Cardiac fibroblast (primary cell): ENCODE measurements at regions not wholly inside any gene's neighbourhood (a gene's known extent, or its start where the extent isn't known, plus 50 kb on each side); places are given as distances from the start of the nearest gene placed in this dataset.

Experiments used
- DNase-seq, 2 donors: peaks; one replicate each; pipeline versions ENCODE4 v3.0.0 to v3.0.0-alpha.2; 2010; ENCODE audit warnings: low read depth in 2 of 2
- H3K4me3 ChIP-seq, 2 donors: replicated peaks in 1 of 2; 1 replicate in 1 of 2; 2 replicates in 1 of 2; pipeline ENCODE4 v1.5.1; 2011; ENCODE audit warnings: low read depth in 2 of 2, low read length in 2 of 2, mild to moderate bottlenecking in 2 of 2, moderate library complexity in 1 of 2
- CTCF ChIP-seq: IDR thresholded peaks from one replicate; pipeline ENCODE4 v1.5.1; 2011; ENCODE audit warnings: low read depth, mild to moderate bottlenecking, low read length, inconsistent platforms

- no peak for DNase-seq
- no peak for TF ChIP-seq CTCF
- H3K4me3 ChIP-seq, result no peak overlapping the region
These were observed 212.2 kb upstream of the GOLIM4 start for GRCh38 chr3:168307893-168308292.

- no peak for TF ChIP-seq CTCF
- no peak overlapping the region for H3K4me3 ChIP-seq
- no peak for DNase-seq
These were observed 199.3 kb upstream of the GOLIM4 start for GRCh38 chr3:168295027-168295426.

GRCh38 chr3:168292296-168292695 is 196.6 kb upstream of the GOLIM4 start:
- no peak overlapping the region for H3K4me3 ChIP-seq
- TF ChIP-seq CTCF, result no peak
- no peak for DNase-seq

DNA sequence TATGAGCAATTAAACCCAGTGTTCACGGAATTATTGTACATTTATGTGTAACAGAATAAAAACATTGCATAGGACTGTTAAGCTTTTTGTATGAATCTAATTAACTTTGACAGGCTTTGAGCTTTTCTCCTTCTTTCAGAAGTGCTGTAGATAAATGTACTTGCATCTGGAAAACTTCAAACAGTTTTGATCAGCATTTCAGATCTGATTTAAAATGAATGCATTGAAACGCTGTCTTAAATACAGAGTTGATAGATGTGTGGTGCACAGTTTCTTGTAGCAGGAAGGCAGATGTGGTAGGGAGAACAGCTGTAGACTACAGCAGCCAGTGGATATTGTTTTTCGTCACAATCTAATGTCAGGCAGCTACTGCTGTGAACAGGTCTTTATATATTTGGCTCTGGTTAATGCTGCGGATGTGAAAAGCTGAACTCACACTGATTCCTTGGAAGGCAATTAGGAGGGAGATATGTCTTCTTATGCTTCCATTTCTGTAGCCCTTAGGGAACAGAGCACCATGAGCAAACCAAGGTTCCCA is 193.8 kb upstream of the GOLIM4 start:
- no peak for TF ChIP-seq CTCF
- no peak for DNase-seq
- H3K4me3 ChIP-seq, result no peak overlapping the region

- no peak for DNase-seq
- TF ChIP-seq CTCF, result no peak
- no peak overlapping the region for H3K4me3 ChIP-seq
These were observed 193.0 kb upstream of the GOLIM4 start for GRCh38 chr3:168288511-168289401.

DNA sequence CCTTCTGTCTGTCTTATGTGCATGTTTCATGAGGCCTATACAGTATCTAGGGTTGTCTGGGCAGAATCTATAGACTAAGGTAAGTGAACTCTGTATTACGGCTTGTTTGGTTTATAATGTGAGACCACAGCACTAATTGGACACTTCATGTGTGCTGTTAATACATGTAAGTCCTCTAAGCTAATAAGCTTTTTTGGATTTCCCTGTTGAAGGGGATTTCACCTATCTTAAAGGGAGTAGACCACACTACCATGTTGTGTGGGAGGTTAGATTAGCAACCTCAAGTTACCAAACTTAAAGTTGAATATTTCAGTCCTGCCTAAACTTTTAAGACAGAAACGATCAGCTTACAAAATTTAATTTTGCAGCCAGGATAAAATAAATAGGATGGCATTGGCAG is 189.8 kb upstream of the GOLIM4 start:
- TF ChIP-seq CTCF, result no peak
- no peak overlapping the region for H3K4me3 ChIP-seq
- no peak for DNase-seq
